H1 (cell line): ENCODE measurements at regions not wholly inside any gene's neighbourhood (a gene's known extent, or its start where the extent isn't known, plus 50 kb on each side); places are given as distances from the start of the nearest gene placed in this dataset.

Experiments
- BACH1 ChIP-seq: IDR thresholded peaks from 2 replicates; pipeline ENCODE4 v1.6.1; 2012; ENCODE audit warnings: low read length, improper control_type of control experiment
- EGR1 ChIP-seq: IDR thresholded peaks from 2 replicates; pipeline ENCODE4 v1.6.1; 2011; ENCODE audit warnings: low read depth, low read length, borderline replicate concordance
- EP300 ChIP-seq, 2 experiments: IDR thresholded peaks; 1 replicate in 1 of 2; 2 replicates in 1 of 2; pipeline ENCODE4 v1.6.1; 2011 to 2012; ENCODE audit warnings: low read depth in 2 of 2, low read length in 2 of 2, mild to moderate bottlenecking in 2 of 2, borderline replicate concordance in 1 of 2, inconsistent platforms in 1 of 2, moderate library complexity in 1 of 2
- EZH2 ChIP-seq: fragments of 200-600 bp; sonication (generic); IDR thresholded peaks from 2 replicates; pipeline ENCODE4 v1.7.1; 2012; ENCODE audit warnings: low read depth, mild to moderate bottlenecking, moderate library complexity, low read length, inconsistent platforms; ENCODE audit not compliant: severe bottlenecking
- GTF2F1 ChIP-seq: IDR thresholded peaks from 2 replicates; pipeline ENCODE4 v1.6.1; 2012; ENCODE audit warnings: low read depth, low read length, improper control_type of control experiment, borderline replicate concordance
- POLR2A ChIP-seq, 2 experiments: IDR thresholded peaks; 1 replicate in 1 of 2; 2 replicates in 1 of 2; pipeline ENCODE4 v1.6.1; 2011; ENCODE audit warnings: low read depth in 2 of 2, low read length in 2 of 2, mild to moderate bottlenecking in 2 of 2; ENCODE audit errors: control extremely low read depth in 1 of 2
- POLR2AphosphoS5 ChIP-seq: IDR thresholded peaks from 2 replicates; pipeline ENCODE4 v1.6.1; 2011; ENCODE audit warnings: low read depth, low read length
- RAD21 ChIP-seq, 2 experiments: IDR thresholded peaks in 1 of 2; conservative IDR thresholded peaks in 1 of 2; 2 replicates each; pipeline ENCODE4 v1.6.1; 2011; ENCODE audit warnings: low read depth in 2 of 2, low read length in 2 of 2, improper control_type of control experiment in 1 of 2, inconsistent platforms in 1 of 2, mild to moderate bottlenecking in 1 of 2, moderate library complexity in 1 of 2
- RNF2 ChIP-seq: fragments of 200-900, 300-1000 bp; sonication (generic); IDR thresholded peaks from 2 replicates; pipeline ENCODE4 v1.7.1; 2016; ENCODE audit warnings: borderline replicate concordance, low read depth, mild to moderate bottlenecking, antibody characterized with exemption, low read length; ENCODE audit not compliant: poor library complexity, severe bottlenecking; ENCODE audit errors: missing control alignments
- SIN3A ChIP-seq, 2 experiments: IDR thresholded peaks in 1 of 2; conservative IDR thresholded peaks in 1 of 2; 2 replicates each; pipeline ENCODE4 v1.6.1; 2011 to 2012; ENCODE audit warnings: low read length in 2 of 2, improper control_type of control experiment in 1 of 2, low read depth in 1 of 2, mild to moderate bottlenecking in 1 of 2
- SRF ChIP-seq: IDR thresholded peaks from 2 replicates; pipeline ENCODE4 v1.6.1; 2011; ENCODE audit warnings: mild to moderate bottlenecking, low read depth, low read length, moderate library complexity
- TBP ChIP-seq: IDR thresholded peaks from 2 replicates; pipeline ENCODE4 v1.6.1; 2011; ENCODE audit warnings: low read depth, low read length, improper control_type of control experiment
- ZNF274 ChIP-seq: IDR thresholded peaks from 2 replicates; pipeline ENCODE4 v1.7.0; 2012; ENCODE audit warnings: low read length, borderline replicate concordance; ENCODE audit errors: extremely low read depth
- TF ChIP-seq, protein P1 (sequence below), 3 experiments: IDR thresholded peaks; 1 replicate in 2 of 3; 2 replicates in 1 of 3; pipeline versions ENCODE4 v1.5.1 to v1.6.1; 2011; ENCODE audit warnings: low read length in 3 of 3, mild to moderate bottlenecking in 3 of 3, inconsistent platforms in 2 of 3, low read depth in 1 of 3, moderate library complexity in 1 of 3; ENCODE audit not compliant: insufficient read depth in 1 of 3; ENCODE audit errors: control extremely low read depth in 1 of 3

DNA sequence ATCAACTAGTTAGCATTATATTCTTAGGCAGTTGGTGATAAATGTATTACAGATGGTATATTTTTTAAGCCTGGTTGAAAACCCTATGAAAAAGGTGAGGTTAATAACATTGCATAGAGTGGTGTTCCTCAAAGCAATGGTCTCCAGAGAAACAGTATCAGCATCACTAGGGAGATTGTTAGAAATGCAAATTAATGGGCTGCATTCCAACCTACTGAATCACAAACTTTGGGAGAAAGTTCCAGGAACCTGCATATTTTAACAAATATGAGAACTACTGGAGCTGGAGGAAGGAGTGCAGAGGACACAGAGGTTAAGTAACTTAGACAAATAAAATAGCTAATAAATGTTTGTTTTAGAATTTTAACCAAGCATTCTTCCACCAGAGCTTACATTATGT lies 166.9 kb upstream of the PCDH10 start:
- TF ChIP-seq TBP (no peak), SRF (no peak), EZH2 (no peak), ZNF274 (no peak), RNF2 (no peak), BACH1 (no peak), EP300 (IDR thresholded peaks at IDR 0.05; ENCODE audit: borderline replicate concordance in 1 of 2, low read depth in 2 of 2, low read length in 2 of 2) (no peak), SIN3A (conservative IDR thresholded peaks at IDR 0.05 in 1 of 2, IDR thresholded peaks at IDR 0.05 in 1 of 2; ENCODE audit: low read depth in 1 of 2, low read length in 2 of 2) (no peak), EGR1 (no peak), GTF2F1 (no peak), RAD21 (IDR thresholded peaks at IDR 0.05 in 1 of 2, conservative IDR thresholded peaks at IDR 0.05 in 1 of 2; ENCODE audit: low read depth in 2 of 2, low read length in 2 of 2) (no peak), POLR2A (IDR thresholded peaks at IDR 0.05; ENCODE audit: control extremely low read depth in 1 of 2, low read depth in 2 of 2, low read length in 2 of 2) (no peak), POLR2AphosphoS5 (no peak)
- TF ChIP-seq, protein P1, sequence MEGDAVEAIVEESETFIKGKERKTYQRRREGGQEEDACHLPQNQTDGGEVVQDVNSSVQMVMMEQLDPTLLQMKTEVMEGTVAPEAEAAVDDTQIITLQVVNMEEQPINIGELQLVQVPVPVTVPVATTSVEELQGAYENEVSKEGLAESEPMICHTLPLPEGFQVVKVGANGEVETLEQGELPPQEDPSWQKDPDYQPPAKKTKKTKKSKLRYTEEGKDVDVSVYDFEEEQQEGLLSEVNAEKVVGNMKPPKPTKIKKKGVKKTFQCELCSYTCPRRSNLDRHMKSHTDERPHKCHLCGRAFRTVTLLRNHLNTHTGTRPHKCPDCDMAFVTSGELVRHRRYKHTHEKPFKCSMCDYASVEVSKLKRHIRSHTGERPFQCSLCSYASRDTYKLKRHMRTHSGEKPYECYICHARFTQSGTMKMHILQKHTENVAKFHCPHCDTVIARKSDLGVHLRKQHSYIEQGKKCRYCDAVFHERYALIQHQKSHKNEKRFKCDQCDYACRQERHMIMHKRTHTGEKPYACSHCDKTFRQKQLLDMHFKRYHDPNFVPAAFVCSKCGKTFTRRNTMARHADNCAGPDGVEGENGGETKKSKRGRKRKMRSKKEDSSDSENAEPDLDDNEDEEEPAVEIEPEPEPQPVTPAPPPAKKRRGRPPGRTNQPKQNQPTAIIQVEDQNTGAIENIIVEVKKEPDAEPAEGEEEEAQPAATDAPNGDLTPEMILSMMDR (IDR thresholded peaks at IDR 0.05; ENCODE audit: control extremely low read depth in 1 of 3, insufficient read depth in 1 of 3, low read depth in 1 of 3, low read length in 3 of 3): no peak
